Left forelimb (tissue), 1 donor: ENCODE measurements at regions not wholly inside any gene's neighbourhood (a gene's known extent, or its start where the extent isn't known, plus 50 kb on each side); places are given as distances from the start of the nearest gene placed in this dataset.
"Not testable (repeated sequence)": the region's sequence is repeated elsewhere in the genome, so short reads cannot be mapped to it uniquely, and the experiment has no call there.

Experiments
- DNase-seq: peaks from one replicate; pipeline ENCODE4 v3.0.0-alpha.2; 2018; ENCODE audit warnings: low spot score

DNA sequence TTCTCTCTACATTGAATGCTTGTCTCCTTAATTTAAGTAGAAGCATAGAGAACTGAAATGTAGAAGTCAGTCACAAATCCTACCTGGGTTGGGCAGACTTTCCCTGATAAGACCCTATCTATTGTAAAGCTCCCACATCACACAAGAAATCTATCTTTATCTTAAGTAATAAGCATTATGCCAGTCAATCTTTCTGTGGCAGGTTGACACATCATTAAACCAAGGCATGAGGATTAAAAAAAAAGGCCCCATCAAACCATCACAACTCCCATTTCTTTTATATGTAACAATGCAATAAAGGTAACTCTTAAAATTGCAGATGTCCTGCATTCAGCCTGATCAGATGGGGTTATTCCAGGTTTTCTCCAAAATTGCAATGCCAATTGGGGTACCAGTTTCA is 311.8 kb downstream of the TOX3 start:
- no peak for DNase-seq

DNA sequence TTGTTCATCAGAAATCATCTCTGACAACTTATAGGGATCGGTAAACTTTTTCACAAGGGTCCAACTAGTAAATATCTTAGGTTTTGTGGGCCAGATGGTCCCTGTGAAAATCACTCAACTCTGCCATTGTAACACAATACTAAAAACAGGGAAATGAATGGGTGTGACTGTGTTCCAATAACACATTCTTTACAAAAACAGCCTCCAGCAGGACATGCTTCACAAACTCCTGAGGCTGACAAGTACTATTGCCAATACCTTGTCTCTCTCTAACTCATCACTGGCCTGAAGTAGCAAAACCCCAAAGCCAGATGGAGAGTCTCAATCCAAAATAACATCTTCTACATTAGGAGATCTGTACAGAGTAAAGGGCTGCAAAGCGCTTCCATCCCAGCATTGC is 312.3 kb downstream of the TOX3 start:
- DNase-seq: no peak

DNA sequence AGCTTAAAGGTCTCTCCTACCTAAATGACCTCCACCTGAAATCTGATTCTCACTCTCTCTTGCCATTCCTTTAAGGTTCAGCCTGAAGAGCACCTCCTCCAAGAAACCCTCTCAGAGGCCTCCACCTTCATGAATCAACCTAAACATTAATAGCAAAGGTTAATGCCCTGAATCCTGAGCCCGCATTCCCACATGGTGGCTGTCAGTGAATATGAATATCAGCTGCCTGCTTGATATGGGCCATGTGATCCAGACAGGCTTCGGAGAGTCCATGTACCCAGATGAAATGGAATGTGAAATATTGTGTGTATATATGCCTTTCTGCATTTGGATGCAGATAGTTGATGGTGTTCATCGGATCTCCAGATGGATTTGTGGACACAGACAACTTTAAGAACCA is 317.5 kb downstream of the TOX3 start:
- no peak for DNase-seq

DNA sequence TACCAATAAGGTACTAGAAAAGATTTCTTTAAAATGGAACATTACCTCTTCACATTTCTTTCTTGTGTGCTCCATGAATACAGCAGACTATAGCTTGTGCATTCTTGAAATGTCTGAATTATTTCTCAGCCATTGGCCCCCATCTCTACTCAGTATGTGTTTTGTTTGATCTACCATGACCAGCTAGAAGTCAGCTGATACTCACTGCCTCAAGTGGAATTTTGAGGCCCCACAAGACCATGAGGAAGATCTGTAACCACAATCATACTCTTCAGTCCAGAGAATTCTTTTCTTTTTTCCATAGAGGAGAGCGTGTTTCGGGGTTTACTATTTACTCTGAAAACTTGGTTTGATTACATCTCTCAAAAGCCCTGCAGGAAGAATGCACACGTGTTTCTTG is 319.1 kb downstream of the TOX3 start:
- no peak for DNase-seq

DNA sequence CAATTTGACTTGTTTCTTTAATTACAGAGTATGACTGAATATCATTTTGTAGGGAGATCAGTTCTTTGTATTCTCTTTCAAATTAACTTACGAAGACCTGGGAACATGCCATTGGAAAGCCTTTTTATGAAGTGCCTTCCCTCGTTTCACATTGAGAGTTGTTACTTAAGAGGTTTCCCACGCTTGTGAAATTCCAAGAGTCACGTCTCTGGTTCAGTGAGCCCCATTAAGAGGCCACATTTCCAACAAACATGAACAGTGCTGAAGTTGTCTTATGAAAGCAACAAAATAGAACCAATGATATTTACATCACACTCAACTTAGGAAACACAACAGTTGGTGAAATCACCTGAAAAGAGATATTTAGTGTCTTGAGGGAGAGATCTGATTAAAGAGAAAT is 334.1 kb downstream of the TOX3 start:
- no peak for DNase-seq

DNA sequence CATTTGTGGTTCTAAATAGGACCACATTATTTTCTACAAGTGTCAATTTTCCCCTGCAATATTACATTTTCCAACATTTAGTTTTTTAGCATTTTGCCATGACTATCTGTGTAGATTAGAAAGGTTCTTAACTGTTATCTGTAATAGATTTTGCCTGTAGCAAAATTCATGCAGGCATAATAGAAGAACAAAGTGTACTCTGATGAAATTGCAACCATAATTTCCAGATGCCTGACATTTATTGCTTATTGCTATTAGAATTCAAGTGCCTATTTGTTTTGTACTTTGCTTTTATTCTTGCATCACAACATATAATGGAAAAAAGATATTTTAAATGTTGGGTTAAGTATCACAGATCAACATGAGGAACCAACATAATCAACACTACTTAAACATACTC is 337.7 kb downstream of the TOX3 start:
- no peak for DNase-seq

DNA sequence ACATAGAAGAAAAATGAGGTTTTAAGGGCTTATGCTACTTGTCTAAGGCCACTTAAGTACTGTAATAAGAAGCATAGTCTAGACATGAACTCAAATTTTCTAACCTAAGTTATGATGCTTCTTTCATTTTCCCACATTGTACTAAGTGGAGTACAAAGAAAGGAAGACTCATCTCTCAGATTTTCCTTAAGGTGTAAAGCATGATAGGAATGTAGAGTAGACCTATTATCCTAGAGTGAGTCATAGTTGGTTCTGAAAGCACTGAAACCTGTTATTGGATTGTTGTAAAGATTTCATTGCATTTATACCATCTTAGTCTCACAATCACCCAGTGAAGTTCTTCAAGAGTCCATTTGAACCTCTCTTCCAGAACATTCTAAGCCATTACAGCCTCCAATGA is 343.8 kb downstream of the TOX3 start:
- no peak for DNase-seq

DNA sequence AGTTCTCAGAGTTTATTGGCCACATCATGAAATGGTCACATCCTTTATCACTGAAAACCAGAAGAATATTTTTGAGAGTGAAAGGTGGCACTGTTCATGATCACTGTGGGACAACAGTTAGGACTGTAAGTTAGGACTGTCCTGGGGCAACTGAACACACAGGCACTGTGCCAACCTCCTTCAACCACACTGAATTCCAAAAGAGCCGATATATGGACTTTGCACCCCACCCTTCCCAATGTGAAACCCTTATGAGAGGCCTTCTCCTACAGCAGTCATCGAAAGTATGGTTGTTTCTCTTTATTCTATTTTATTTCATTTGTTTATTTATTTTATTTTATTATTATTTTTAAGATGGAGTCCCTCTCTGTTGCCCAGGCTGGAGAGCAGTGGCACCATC is 353.5 kb downstream of the TOX3 start:
- DNase-seq: no peak

DNA sequence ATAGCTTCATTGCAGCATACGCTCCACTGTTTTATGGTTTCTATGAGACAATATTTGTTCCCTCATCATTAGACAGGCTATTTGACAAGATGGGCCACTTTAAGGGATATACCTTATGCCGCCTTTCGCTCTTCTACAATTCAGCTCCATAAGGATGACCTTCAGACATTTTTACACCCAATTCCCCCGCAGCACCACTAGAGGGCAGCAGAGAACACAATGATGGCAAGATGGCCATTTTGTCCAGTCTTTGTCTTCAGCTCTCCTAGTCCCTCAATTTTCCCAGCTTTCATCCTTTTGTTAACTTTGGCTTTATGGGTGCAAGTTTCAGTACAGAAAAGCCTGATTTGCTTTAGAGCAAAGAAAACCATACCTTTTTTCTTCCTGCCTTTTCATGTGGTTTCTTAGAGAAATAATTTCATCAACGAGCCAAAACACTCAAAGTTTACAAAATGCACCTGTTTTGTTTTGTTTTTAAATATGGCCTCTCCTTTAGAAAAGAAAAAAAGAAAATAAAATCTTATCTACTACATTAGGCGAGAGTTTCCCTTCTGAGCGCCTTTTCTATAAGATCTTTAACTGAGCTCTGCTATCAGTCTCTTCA is 355.3 kb downstream of the TOX3 start:
- DNase-seq: peak; percentile 77

DNA sequence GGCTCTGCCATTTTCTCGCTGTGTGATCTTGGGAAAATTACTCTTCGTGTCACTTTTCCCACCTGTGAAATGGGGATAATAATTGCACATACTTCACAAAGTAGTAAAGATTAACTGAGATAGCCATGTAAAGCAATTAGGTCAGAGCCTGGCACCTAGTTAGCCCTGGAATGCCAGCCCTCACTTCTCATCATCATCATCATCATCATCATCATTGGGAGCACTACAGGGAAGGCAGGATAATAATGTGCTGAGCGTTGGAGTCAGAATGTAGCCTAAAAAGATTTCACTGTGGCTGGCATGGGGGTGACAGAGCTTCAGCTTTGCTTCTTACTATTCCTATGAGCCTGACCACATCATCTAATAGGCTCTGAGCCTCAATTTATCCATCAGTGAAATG is 362.6 kb downstream of the TOX3 start:
- no peak for DNase-seq

DNA sequence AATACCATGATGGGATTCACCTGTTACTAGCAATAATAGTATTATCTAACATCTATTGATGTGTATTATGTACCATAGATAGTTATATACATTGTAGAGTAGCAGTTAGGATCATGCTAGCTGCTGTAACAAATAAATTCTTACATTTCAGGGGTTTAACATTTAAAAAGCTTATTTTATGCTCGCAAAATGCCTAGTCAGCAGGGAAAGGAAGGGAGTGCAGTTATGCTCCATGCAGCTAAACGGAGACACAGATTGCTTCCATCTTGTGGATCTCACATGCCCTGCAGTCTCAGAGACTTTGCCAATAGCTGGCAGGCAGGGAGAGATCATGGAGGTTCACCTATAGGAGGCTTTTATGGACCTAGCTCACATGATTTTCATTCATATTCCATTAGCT is 364.1 kb downstream of the TOX3 start:
- no peak for DNase-seq

DNA sequence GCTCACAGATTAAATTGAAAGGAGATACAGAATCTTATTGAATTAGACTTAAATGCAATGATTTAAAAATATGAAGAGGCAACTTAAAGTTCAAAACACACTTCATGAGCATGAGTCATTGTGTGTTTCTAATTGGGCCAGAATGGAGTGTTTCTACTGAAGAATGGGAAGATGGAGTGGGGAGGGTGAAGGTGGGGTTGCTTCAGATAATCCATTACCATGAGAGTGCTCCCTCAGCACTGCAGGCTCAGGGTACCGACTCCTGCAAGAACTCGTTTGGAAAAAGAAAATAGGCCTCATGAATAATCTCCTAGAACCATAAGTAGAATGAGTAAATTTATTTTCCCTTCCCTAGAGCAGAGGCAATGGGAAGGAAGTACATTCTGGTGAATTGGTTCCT is 372.8 kb downstream of the TOX3 start:
- no peak for DNase-seq

DNA sequence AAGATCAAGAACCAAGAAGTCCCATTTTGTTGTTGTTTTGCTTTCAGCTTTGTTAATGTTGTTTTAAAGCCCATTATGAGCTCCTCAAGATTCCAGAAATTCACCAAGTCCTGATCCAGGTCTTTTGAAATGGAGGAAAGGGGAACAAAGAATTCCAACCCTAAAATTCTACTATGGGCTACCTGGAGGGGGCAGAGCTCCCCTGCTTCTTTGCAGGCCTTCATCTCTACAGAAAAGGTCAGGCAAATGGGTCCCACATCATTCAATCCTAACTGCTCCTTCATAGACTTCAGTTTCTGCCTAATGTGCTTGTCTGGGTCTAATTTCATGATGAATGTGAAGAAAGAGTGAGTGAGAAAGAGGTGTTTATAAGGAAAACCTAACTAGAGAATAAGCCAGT is 375.5 kb downstream of the TOX3 start:
- no peak for DNase-seq

DNA sequence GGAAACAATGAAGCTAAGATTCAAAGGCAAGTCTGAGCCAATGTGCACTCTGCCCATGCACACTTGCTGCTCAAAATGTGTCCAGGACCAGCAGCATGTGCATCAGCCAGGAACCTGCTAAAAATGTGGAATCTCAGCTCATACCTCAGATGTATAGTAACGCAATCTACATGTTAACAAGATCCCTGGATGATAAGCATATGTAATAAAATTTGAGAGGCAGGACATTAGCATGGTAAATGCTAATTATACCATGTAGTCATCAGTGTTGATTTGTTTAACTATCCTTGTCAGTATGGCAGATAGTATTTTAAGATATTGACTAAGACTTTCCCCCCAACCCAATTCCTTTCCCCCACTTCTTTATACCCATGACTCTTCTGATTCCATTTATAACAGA is 379.6 kb downstream of the TOX3 start:
- no peak for DNase-seq

DNA sequence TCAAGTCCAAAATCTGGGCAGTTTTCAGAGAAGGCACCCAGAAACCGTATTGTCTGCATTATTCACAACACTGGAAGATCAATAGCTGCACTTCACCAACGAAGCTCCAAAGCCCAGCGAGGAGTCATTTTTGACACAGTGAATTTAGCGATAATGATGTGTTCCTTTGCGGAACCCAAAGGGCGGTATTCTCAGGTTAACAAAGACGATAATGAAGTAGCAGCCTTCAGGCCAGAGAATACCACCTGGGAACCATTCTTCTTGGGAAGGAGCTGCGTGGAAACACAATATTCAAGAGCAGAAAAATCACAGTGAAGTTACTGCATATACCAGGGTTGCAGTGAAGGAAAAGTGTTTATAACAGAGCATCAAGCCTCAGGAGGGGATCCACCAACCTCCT is 381.0 kb downstream of the TOX3 start:
- no peak for DNase-seq

DNA sequence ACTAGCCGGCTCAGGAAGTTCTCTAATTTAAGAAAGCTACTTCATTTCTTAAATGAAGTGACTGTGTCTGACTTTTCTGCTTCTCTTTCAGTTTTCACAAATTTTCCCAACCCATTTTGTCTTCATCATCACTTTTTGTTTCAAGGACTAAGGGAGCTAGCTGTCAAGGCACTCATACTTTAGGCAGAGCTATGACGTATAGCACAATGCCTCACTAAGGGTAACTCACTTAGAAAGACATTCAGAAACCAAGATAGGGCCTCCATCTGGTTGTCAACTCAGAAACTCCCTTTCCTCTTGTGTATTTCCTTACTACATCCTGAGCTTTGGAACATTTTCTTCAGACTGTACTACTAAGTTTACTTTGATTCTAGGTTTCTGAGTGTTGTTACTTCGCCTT is 397.9 kb downstream of the TOX3 start:
- no peak for DNase-seq

DNA sequence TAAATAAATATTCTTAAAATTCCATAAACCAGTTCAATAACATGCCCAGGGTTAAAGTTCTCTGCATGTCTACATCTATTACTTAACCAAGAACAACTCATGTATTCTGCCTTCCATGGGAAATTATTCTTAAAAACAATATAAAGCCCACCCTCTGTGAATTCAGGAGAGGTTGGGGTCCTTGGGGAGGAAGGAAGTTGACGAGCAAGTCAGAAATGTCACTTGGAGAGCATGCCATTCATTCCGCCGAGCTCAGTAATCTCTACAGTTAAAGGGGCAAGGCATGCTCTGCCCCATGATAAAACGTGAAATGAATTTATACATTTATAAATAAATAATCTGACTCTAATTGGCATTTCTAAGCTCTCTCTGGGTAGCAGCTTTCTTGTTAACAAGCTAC is 405.1 kb downstream of the TOX3 start:
- DNase-seq: no peak

DNA sequence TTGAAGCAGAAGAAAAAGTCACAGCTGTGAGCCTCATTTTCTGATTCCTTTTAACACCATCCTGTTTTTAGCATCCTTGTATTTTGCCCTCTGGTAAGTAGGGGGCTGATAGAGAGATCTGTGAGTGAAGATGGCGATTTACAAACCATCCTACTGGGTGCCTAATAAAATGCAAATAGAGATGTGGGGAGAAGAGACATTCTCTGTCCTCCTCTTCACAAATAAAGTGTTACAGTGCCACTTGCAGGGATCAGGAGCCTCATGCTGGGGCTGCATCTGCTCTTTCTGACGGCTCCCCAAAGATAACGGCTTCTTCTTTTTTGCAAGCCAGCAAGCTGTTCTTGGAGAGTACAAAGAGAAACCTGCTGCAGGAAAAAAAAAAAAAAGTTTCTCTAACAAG is 418.6 kb downstream of the TOX3 start:
- no peak for DNase-seq

DNA sequence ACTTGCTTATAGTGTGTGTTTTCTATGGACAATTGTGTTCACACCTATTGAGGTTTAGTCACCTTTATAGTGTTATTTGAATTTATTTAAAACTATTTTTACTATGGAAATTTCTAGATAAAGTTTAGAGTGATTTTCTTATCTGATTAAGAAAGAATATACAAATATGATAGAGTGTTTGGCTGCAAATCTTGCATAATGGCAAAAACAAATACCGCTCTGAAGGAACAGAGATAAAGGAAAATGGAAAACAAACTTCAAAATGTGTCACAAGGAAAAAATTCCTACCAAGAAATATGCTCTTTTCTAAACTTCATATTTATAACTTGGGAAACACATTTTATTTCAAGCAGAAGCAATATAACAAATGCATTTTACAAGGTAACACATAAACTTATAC is 423.1 kb downstream of the TOX3 start:
- DNase-seq: no peak

DNA sequence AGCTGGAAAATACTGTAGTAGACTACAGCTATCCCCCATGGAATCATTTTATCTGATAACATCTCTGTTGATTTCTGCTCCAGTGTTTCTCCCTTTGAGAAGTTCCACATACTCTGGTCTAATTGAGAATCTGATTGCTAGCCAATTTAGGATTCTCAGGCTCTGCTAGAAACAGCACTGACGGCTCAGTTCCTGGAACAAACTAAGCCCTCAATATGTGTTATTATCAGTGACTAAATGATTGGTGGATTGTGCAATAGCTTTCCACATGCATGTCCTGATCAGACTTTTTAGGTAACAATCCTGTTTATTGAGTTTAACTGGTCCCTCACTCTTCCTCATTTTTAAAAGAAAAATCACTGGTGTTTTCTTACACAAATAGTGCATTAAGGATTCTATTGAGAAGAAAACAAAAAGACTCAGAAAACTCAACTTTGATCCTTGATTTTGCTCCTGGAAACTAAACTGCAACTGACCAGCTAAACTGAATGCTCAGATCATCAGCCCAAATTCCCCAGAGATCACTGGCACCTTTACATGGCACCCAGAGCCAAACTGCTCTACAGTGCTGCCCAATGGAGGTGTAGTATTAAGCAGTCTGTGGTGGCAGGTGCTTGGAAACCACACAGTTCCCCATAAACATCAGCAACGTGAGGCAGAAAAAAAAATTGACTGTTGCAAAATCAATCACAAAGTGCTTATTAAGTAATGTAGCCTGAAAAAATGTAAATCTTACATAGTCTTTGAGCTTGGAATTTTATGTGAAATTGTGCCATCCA is 423.7 kb downstream of the TOX3 start:
- no peak for DNase-seq

DNA sequence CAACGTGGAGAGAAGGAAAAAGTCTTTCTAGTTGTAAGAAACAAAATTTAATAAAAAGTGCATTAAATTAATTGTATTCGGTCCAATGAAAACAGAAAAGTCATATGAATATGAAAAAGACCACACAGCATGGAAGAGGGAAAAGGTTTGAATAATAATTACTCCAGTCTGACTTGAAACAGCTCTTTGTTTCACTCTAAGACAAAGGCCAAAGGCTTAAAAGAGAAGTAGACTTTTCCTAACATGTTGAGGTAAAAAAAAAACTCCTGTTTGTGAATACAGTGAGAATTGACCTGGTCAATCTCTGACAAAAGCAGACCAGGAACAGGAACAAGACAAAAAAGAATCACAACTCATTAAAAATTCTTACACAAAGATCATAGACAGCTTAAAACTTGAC is 429.8 kb downstream of the TOX3 start:
- no peak for DNase-seq

DNA sequence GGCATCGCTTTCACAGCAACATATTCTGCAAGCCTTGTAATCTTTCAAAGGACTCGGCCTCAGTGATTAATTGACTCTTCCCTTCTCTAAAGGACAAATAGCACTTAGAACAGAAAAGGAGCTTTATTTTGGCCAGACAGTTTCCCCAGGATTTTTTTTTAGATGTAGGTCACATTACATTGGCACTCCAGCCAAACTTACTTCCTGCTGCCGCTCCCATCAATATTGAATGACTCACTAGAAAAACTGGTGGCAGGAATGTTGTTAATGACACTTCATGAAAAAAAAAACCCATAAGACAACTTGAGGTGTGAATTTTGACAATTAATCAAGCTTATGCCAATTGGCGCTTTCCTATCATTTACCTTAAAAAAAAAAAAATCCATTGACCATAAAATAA is 432.6 kb downstream of the TOX3 start:
- DNase-seq: no peak

DNA sequence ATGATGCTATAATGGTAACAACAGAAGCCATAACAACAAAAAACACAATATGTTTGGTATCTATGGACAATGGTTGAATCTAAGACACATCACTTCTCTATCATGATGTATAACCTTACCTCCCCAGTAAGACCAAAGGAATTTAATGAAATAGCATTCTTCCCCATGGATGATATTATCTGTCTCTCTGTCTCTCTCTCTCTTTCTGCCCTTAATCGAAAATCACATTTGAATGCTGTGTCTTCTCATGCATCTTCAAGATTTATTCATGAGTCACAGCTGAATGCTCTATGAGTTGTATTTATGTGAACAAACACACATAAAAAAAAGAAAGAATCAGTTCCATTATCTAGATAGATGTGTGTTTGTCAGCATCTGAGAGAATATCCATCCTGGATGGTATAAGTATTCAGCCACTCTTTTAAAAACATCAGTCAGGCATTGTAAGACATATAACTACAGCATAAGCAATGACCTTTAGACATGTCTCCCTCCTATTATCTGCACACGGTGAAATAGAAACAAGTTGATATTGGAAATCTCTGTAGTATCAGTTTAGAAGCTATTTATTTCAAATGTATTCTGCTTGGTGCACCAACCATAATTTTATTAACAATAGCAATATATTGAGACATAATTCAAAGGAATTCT is 433.3 kb downstream of the TOX3 start:
- no peak for DNase-seq

DNA sequence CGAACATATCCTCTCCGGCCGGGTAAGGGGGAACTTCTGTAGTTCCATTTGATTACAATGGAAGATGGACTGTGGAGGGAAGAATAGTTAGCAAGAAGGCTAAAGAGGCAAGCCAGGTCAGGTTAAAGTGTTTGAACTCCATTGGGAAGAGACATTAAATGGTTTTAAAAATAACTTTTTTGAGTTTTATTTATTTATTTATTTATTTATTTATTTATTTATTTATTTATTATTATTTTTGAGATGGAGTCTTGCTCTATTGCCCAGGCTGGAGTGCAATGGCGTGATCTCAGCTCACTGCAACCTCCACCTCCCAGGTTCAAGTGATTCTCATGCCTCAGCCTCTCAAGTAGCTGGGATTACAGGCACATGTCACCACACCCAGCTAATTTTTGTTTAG is 441.9 kb downstream of the TOX3 start:
- DNase-seq: not testable (repeated sequence)
